ENCODE measurements at regions not wholly inside any gene's neighbourhood (a gene's known extent, or its start where the extent isn't known, plus 50 kb on each side); places are given as distances from the start of the nearest gene placed in this dataset.

- DNase-seq (ENCODE audit: low read depth in 2 of 2): no peak
Measured at GRCh38 chr5:141800617-141801016, 77.6 kb downstream of the PCDH1 start.

GRCh38 chr5:141799507-141800167, 78.6 kb downstream of the PCDH1 start:
- no peak for DNase-seq (ENCODE audit: low read depth in 2 of 2)

GRCh38 chr5:141797425-141797824, 80.8 kb downstream of the PCDH1 start:
- DNase-seq (ENCODE audit: low read depth in 2 of 2): no peak

- DNase-seq (ENCODE audit: low read depth in 2 of 2): no peak
Measured at GRCh38 chr5:141795421-141795820, 82.8 kb downstream of the PCDH1 start.

- no peak for DNase-seq (ENCODE audit: low read depth in 2 of 2)
Measured at GRCh38 chr5:141793881-141794280, 84.3 kb downstream of the PCDH1 start.

GRCh38 chr5:141793403-141793802, 84.8 kb downstream of the PCDH1 start:
- DNase-seq (ENCODE audit: low read depth in 2 of 2): no peak

- no peak for DNase-seq (ENCODE audit: low read depth in 2 of 2)
Measured at GRCh38 chr5:141790630-141791029, 87.6 kb downstream of the PCDH1 start.

GRCh38 chr5:141789330-141789729, 88.9 kb downstream of the PCDH1 start:
- no peak for DNase-seq (ENCODE audit: low read depth in 2 of 2)

- DNase-seq (ENCODE audit: low read depth in 2 of 2): no peak
Measured at GRCh38 chr5:141788296-141788970, 89.8 kb downstream of the PCDH1 start.

- DNase-seq (ENCODE audit: low read depth in 2 of 2): no peak
Measured at GRCh38 chr5:141787376-141787775, 90.8 kb downstream of the PCDH1 start.

GRCh38 chr5:141786700-141787099, 91.5 kb downstream of the PCDH1 start:
- no peak for DNase-seq (ENCODE audit: low read depth in 2 of 2)

- no peak for DNase-seq (ENCODE audit: low read depth in 2 of 2)
Measured at GRCh38 chr5:141785711-141786110, 92.5 kb downstream of the PCDH1 start.

- DNase-seq (ENCODE audit: low read depth in 2 of 2): no peak
Measured at GRCh38 chr5:141785135-141785534, 93.1 kb downstream of the PCDH1 start.

- DNase-seq (ENCODE audit: low read depth in 2 of 2): no peak
Measured at GRCh38 chr5:141784529-141784928, 93.7 kb downstream of the PCDH1 start.

GRCh38 chr5:141783947-141784296, 94.3 kb downstream of the PCDH1 start:
- no peak for DNase-seq (ENCODE audit: low read depth in 2 of 2)

- no peak for DNase-seq (ENCODE audit: low read depth in 2 of 2)
Measured at GRCh38 chr5:141783005-141783946, 94.9 kb downstream of the PCDH1 start.

GRCh38 chr5:141781910-141782309, 96.3 kb downstream of the PCDH1 start:
- DNase-seq (ENCODE audit: low read depth in 2 of 2): no peak

- no peak for DNase-seq (ENCODE audit: low read depth in 2 of 2)
Measured at GRCh38 chr5:141780952-141781781, 97.0 kb downstream of the PCDH1 start.

GRCh38 chr5:141780240-141780951, 97.8 kb downstream of the PCDH1 start:
- no peak for DNase-seq (ENCODE audit: low read depth in 2 of 2)

GRCh38 chr5:141779503-141779973, 97.5 kb upstream of the ARAP3 start:
- no peak for DNase-seq (ENCODE audit: low read depth in 2 of 2)

GRCh38 chr5:141778683-141779082, 96.7 kb upstream of the ARAP3 start:
- no peak for DNase-seq (ENCODE audit: low read depth in 2 of 2)

Measured in lung microvascular endothelial cell (primary cell).